Activated naive CD8-positive, alpha-beta T cell treated with anti-CD3 and anti-CD28 coated beads for 36 hours (primary cell): ENCODE measurements at regions not wholly inside any gene's neighbourhood (a gene's known extent, or its start where the extent isn't known, plus 50 kb on each side); places are given as distances from the start of the nearest gene placed in this dataset.
"Not testable (repeated sequence)": the region's sequence is repeated elsewhere in the genome, so short reads cannot be mapped to it uniquely, and the experiment has no call there.

Experiments
- DNase-seq: peaks from one replicate; pipeline ENCODE4 v3.0.0; 2021
- H3K27ac Mint-ChIP-seq: one replicate; pipeline ENCODE4 v1.8.0; 2022; ENCODE audit warnings: mild to moderate bottlenecking, moderate library complexity, mixed read lengths
- H3K27me3 Mint-ChIP-seq: one replicate; pipeline ENCODE4 v1.8.0; 2022; ENCODE audit warnings: mild to moderate bottlenecking, mixed read lengths
- H3K36me3 Mint-ChIP-seq: one replicate; pipeline ENCODE4 v1.8.0; 2021; ENCODE audit warnings: mild to moderate bottlenecking, mixed read lengths
- H3K4me1 Mint-ChIP-seq: one replicate; pipeline ENCODE4 v1.8.0; 2021; ENCODE audit warnings: mixed read lengths
- H3K4me3 Mint-ChIP-seq: one replicate; pipeline ENCODE4 v1.8.0; 2022; ENCODE audit warnings: mild to moderate bottlenecking, moderate library complexity, mixed read lengths
- H3K9me3 Mint-ChIP-seq: one replicate; pipeline ENCODE4 v1.8.0; 2022; ENCODE audit warnings: mixed read lengths

DNA sequence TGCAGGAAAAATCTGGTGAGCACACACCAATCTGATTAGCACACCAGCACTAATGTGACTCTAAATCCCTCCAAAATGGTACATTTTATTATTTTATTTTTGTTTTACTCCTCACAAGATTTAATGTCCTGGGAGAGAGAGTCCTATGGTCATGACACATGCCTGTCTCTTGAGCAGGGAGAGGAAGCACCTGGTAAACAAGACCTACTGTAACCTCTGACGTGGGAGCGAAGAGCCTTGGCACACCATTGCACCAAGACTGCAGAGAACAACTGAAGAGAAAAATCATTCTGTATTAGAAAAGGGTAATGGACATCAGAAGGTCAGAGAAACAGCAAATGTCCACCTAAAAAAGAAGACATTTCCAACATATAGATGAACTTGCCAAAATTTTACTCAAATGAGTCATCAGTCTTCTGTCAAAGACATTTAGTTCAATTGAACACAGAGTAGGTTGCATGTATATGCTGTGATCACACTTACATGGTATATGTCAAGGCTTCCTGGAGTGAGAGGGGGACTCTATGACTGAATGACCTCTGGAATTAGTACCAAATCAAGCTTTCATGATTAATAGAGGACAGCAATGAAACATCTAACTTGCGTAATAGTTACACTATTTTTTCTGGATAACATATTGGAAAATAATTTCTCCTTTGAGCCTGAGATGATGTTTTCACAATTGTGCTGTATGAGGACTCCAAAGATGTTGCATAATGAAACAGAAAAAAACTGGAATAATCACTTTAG is 186.9 kb upstream of the FLRT2 start:
- no peaks in the 10 kb centered on the region for H3K4me1 Mint-ChIP-seq
- no peaks in the 10 kb centered on the region for H3K36me3 Mint-ChIP-seq
- no peak for DNase-seq
- no peaks in the 10 kb centered on the region for H3K27me3 Mint-ChIP-seq
- no peaks in the 10 kb centered on the region for H3K9me3 Mint-ChIP-seq
- no peak overlapping the region for H3K27ac Mint-ChIP-seq
- no peak overlapping the region for H3K4me3 Mint-ChIP-seq

DNA sequence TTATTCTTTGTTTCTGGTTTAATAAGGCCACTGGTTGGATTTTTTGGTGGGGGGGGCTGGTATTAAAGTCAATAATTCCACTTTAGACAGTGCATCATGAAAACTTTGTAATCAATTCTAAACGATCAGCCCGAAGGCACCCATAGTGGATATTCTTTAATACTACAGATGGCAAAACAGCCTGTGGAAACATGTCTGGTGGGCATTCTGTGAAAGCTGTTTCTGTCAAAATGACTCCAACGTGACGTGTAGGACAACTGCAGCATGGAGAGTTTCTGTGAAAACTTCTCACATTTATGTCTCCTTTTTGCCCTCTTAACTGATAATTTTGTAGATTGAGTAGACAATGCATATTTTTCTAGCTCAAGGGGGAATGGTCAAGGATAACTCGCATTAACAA is 185.8 kb upstream of the FLRT2 start:
- no peaks in the 10 kb centered on the region for H3K36me3 Mint-ChIP-seq
- H3K27ac Mint-ChIP-seq = no peak overlapping the region
- no peaks in the 10 kb centered on the region for H3K4me1 Mint-ChIP-seq
- no peak for DNase-seq
- no peaks in the 10 kb centered on the region for H3K9me3 Mint-ChIP-seq
- no peaks in the 10 kb centered on the region for H3K27me3 Mint-ChIP-seq
- H3K4me3 Mint-ChIP-seq = no peak overlapping the region

DNA sequence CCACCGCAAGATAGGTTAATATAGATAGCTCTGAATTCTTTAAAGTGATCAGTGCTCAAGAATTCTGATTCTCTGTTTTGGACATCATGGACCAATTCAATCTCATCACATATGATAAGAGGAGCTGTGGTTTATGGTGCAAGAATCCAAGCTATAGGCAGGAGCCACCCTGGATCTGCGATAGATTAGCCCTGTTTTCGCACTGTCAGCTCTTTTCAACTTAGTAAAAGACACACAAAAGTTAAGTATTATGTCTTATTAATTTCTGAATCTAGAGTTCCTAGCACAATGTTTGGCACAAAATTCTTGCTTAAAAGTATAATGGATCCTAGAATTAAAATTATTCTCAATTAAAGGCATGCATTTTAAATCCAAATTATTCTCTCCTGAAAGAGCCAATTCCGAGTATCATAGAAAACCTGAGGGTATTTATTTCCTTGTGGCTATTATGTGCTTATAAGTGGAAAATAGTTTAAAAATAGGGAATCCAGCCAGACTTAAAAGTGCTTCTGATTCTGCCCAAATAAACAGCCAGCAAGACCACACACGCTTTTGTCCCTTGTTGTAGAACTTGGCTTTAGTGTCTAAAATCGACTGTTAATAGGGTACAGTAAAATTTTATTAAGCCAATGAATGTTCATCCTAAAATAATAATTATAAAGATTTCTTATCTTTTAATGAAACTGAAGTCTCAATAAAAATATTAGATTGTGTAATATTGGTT is 184.9 kb upstream of the FLRT2 start:
- H3K27ac Mint-ChIP-seq = no peak overlapping the region
- no peak overlapping the region for H3K4me3 Mint-ChIP-seq
- DNase-seq = no peak
- no peaks in the 10 kb centered on the region for H3K36me3 Mint-ChIP-seq
- no peaks in the 10 kb centered on the region for H3K4me1 Mint-ChIP-seq
- H3K9me3 Mint-ChIP-seq = no peaks in the 10 kb centered on the region
- no peaks in the 10 kb centered on the region for H3K27me3 Mint-ChIP-seq

DNA sequence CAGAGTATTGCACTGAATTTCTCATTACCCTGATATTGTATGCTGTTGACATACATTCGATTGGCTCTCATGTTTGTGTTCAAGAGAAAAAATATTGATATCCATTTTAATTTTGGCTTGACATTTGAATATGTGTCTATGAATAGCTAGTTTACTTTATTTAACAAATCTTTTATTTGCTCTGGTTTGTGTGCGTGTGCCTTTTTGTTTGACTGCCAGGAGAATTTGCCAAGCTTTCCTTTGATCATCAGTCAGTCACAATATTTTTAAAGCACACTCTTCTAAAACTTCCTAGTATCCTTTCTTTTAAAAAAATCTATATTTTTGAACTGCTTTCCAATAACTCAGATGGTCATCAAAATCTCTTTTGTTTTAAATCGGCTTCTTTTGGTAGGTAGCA is 179.3 kb upstream of the FLRT2 start:
- Mint-ChIP-seq H3K4me3 (no peak overlapping the region), H3K27ac (no peak overlapping the region), H3K36me3 (no peaks in the 10 kb centered on the region), H3K4me1 (no peaks in the 10 kb centered on the region), H3K9me3 (peaks cover 7% of the 10 kb centered on the region), H3K27me3 (no peaks in the 10 kb centered on the region)
- DNase-seq = no peak

DNA sequence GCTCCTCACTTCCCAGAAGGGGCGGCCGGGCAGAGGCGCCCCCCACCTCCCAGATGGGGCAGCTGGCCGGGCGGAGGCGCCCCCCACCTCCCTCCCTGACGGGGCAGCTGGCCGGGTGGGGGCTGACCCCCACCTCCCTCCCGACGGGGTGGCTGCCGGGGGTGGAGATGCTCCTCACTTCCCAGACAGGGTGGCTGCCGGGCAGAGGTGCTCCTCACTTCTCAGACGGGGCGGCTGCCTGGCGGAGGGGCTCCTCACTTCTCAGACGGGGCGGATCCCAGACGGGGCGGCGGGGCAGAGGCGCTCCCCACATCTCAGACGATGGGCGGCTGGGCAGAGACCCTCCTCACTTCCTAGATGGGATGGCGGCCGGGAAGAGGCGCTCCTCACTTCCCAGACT is 177.4 kb upstream of the FLRT2 start:
- not testable (repeated sequence) for DNase-seq, H3K4me3 Mint-ChIP-seq, H3K9me3 Mint-ChIP-seq, H3K27ac Mint-ChIP-seq, H3K27me3 Mint-ChIP-seq, H3K4me1 Mint-ChIP-seq, H3K36me3 Mint-ChIP-seq

DNA sequence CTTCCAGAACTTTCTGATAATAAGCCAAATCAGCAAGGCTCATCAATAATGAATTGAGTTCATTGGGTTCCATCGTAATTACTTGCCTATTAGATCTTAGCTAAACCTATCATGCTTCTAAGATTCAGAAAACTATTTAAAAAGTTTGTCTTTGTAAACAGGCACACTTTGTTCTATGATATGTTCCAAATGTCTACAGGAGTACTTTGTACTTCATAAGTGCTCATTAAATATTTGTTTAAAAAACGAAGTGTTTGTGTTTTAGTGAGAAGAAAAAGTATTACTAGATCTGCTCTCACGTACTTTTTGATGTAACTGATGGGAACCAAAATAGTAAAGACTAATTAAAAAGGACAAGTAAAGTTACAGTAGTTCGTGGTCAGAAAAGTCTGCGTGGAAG is 172.8 kb upstream of the FLRT2 start:
- no peak for DNase-seq
- Mint-ChIP-seq H3K9me3 (peaks cover 7% of the 10 kb centered on the region), H3K4me1 (no peaks in the 10 kb centered on the region), H3K27me3 (no peaks in the 10 kb centered on the region), H3K36me3 (no peaks in the 10 kb centered on the region), H3K4me3 (no peak overlapping the region), H3K27ac (no peak overlapping the region)

DNA sequence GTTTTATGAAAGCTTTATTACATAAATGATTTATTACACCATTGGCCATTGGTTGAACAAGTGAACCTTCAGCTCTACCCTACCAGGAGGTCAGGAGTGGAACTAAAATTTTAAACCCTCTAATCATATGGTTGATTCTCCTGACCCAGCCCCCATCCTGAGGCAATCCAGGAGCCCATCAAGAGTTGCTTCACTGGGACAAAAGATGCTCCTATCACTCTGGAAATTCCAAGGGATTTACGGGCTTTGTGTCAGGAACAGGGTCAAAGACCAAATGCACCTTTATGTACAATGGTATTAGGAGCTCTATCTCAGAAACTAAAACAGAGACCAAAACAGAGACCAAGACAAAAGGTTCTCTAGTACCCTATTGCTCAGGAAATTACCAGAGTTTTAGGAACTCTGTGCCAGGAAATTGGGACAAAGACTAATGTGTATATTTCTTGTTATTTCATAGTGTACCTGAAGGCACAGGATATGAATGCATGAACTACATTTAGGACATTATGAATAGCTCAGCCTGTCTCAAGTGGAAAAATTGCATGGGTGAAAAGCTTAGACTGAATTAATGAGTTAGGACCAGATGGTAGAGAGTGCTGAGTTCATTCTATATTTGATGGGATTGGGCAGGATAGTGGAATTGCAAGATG is 171.7 kb upstream of the FLRT2 start:
- H3K27me3 Mint-ChIP-seq = no peaks in the 10 kb centered on the region
- H3K4me1 Mint-ChIP-seq = no peaks in the 10 kb centered on the region

DNA sequence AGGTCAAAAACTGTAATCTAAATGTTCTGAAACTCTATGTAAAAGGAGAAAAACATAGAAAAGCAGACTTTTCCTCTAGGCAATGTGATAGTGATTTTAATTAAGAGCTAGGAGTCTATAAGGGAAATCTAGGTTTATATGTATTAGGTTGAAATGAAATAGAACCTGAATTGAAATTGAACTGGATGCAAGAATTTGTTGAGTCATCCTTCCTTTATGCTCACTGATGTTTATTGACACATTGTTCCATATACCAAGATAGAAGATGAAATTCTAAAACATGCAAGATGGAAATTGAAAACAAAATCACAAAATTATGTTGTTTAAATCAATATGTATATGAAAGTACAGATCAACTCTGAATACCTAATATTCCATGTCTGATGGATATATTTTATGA is 170.4 kb upstream of the FLRT2 start:
- Mint-ChIP-seq H3K36me3 (no peaks in the 10 kb centered on the region), H3K4me3 (no peak overlapping the region), H3K27ac (no peak overlapping the region), H3K9me3 (no peaks in the 10 kb centered on the region), H3K27me3 (no peaks in the 10 kb centered on the region), H3K4me1 (no peaks in the 10 kb centered on the region)
- DNase-seq = no peak

More for the DNA sequence above, 171.7 kb upstream of the FLRT2 start:
- Mint-ChIP-seq H3K36me3 (no peaks in the 10 kb centered on the region), H3K27ac (no peak overlapping the region), H3K4me3 (no peak overlapping the region), H3K9me3 (peaks cover 5% of the 10 kb centered on the region)
- DNase-seq = no peak

DNA sequence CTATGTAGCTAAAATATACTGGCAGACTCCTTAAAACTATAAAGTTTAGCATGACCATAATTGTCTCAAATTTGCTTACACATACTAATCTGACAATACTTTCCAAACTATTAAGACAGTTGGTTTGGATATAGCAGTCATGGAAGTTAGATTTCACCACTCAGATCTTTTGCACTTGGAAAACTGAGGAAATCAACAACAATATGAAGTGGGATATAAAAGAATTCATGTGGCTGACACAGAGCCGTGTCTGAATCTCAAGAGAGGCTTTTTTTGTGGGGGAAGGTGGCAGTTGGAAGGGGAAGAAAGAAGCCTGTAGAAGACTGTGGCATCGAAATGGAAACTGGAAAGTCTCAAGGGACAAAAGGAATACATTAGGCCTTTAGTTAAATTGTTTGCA is 166.6 kb upstream of the FLRT2 start:
- H3K4me1 Mint-ChIP-seq = no peaks in the 10 kb centered on the region
- H3K9me3 Mint-ChIP-seq = peaks cover 4% of the 10 kb centered on the region
- no peak for DNase-seq
- H3K36me3 Mint-ChIP-seq = no peaks in the 10 kb centered on the region
- H3K4me3 Mint-ChIP-seq = no peak overlapping the region
- H3K27me3 Mint-ChIP-seq = no peaks in the 10 kb centered on the region
- no peak overlapping the region for H3K27ac Mint-ChIP-seq

DNA sequence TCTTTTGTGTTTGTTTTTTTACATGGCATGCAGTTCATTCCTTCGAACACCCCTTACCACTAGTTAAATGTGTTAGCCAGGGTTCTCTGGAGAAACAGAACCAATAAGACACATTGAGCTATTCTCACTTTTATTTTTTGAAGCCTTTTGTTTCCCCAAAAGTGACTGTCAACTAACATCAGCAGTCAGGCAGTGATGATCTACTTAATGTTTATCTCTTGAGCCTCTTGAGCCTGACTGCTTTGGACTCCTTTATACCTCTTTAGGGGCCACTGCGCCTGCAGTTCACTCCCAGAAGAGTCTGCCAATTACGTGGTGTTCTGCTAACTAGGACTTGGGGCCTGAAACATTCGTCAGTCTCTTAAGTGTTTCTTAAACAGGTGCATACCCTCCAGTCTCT is 163.7 kb upstream of the FLRT2 start:
- Mint-ChIP-seq H3K27me3 (no peaks in the 10 kb centered on the region), H3K27ac (no peak overlapping the region), H3K4me3 (no peak overlapping the region), H3K36me3 (no peaks in the 10 kb centered on the region), H3K4me1 (no peaks in the 10 kb centered on the region), H3K9me3 (peaks cover 9% of the 10 kb centered on the region)
- no peak for DNase-seq

DNA sequence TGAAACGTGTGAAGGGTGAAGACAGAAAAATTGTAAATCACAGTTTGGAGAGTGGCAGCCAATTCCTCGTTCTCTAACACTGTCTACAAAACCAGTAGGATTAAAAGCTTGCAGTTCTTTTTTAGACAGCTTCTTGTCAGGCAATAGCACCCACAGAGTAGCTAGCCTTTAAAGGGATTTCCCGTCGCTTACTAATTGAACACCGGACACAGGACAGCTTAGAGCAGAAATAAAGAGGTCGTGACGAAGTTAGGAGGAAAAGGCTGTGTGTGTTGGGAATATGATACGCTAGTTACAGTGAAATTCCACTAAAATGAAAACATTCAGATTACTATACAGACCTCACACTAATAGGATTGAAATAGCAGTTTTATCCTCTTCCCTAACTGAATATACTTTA is 149.1 kb upstream of the FLRT2 start:
- Mint-ChIP-seq H3K36me3 (no peaks in the 10 kb centered on the region), H3K9me3 (no peaks in the 10 kb centered on the region), H3K4me1 (no peaks in the 10 kb centered on the region), H3K4me3 (no peak overlapping the region), H3K27me3 (no peaks in the 10 kb centered on the region), H3K27ac (no peak overlapping the region)
- DNase-seq = no peak

DNA sequence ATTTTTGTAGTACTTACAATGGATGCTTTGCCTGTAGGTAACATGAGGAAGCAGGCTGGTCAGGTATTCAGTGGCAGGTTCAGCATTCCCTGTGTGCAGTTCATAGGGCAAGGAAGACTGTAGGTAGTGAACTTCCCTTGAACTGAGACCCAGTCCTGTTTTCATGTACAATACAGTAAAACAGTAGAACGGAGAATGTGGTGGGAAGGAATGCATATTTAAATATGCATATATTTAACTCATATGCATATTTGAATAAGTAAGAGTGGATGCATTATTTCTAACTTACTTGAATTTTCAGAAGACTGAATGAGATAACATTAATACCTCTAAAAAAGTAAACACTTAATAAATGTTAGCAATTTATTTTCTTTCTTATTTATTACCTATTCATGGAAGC is 147.6 kb upstream of the FLRT2 start:
- H3K27ac Mint-ChIP-seq = no peak overlapping the region
- no peak for DNase-seq
- no peaks in the 10 kb centered on the region for H3K36me3 Mint-ChIP-seq
- no peaks in the 10 kb centered on the region for H3K27me3 Mint-ChIP-seq
- H3K4me3 Mint-ChIP-seq = no peak overlapping the region
- no peaks in the 10 kb centered on the region for H3K9me3 Mint-ChIP-seq
- H3K4me1 Mint-ChIP-seq = no peaks in the 10 kb centered on the region

DNA sequence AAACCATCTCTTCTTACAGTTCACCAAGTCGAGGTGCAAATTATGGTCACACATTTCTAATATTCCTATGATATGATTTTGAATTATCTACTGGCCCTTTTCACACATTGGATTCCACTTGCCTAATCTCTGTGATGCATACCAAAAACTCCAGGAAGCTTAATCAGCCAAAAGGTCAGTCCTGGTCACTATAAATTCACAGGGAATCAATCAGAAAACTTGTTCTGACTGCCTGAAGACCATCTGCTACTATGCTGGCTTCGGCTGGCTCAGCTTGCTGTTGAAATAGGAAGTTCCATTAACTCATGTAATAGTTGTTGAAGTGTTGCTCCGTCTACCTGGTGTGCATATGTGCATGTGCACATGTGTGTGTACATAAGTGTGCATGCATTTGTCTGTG is 142.8 kb upstream of the FLRT2 start:
- DNase-seq = no peak
- Mint-ChIP-seq H3K4me1 (no peaks in the 10 kb centered on the region), H3K4me3 (no peak overlapping the region), H3K27me3 (no peaks in the 10 kb centered on the region), H3K27ac (no peak overlapping the region), H3K36me3 (no peaks in the 10 kb centered on the region), H3K9me3 (no peaks in the 10 kb centered on the region)

DNA sequence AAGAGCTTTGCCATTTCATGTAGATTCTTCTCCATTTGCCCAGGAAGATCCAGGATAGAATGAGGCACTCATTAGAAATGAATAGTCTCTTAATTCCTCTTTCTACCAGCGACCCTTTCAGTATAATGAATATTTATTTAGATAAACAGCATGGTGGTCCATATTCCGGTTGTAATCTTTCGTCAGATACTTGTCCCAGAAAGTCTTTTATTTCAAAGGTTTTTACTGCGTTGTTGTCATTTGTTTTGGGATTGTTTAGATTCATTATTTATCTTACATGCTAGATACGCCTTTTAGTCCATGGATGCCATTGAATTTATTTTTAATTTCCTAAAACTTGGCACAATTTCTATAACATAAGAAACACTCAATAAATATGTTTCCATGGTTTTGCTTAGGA is 139.7 kb upstream of the FLRT2 start:
- H3K9me3 Mint-ChIP-seq = no peaks in the 10 kb centered on the region

DNA sequence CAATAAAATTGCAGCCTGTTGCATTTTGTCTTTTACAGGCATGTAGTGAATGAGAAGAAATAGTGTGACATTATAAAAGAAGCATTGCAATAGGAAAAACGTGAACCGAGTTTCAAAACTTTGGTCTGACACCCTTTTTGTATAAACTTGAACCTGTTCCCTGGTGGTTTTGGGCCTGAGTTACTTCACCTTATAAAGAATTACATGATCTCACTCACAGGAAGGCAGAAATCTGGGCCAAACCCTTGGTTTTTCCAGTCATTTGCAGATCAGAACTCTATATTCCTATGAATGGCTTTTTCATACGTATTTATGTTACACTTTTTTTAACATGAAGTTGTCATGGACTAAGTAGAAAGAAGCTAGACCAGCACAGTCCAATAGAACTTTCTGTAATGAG is 138.5 kb upstream of the FLRT2 start:
- no peak overlapping the region for H3K4me3 Mint-ChIP-seq
- H3K36me3 Mint-ChIP-seq = no peaks in the 10 kb centered on the region
- H3K9me3 Mint-ChIP-seq = no peaks in the 10 kb centered on the region
- no peak overlapping the region for H3K27ac Mint-ChIP-seq
- no peaks in the 10 kb centered on the region for H3K4me1 Mint-ChIP-seq
- H3K27me3 Mint-ChIP-seq = no peaks in the 10 kb centered on the region
- DNase-seq = no peak

More for the DNA sequence above, 139.7 kb upstream of the FLRT2 start:
- H3K36me3 Mint-ChIP-seq = no peaks in the 10 kb centered on the region
- no peaks in the 10 kb centered on the region for H3K4me1 Mint-ChIP-seq
- H3K27ac Mint-ChIP-seq = no peak overlapping the region
- no peak overlapping the region for H3K4me3 Mint-ChIP-seq
- no peaks in the 10 kb centered on the region for H3K27me3 Mint-ChIP-seq
- DNase-seq = no peak

DNA sequence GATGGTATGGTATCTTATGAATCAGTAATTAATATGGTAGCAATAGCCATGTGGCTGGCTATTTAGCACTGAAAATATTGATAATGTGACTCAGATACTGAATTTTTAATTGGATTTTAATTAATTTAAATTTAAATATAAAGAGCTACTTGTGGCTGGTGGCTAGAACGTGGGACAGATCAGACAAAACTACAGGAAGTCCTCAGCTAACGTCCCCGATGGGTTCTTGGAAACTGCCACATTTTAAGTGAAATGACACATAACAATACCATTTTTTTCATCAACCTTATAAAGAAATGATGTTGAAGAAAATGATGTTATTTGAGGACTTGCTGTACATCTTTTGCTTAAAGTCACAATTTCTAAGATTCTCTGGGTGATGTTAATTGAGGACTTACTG is 138.1 kb upstream of the FLRT2 start:
- H3K4me3 Mint-ChIP-seq = no peak overlapping the region
- no peaks in the 10 kb centered on the region for H3K4me1 Mint-ChIP-seq
- H3K9me3 Mint-ChIP-seq = no peaks in the 10 kb centered on the region
- H3K27ac Mint-ChIP-seq = no peak overlapping the region
- no peaks in the 10 kb centered on the region for H3K36me3 Mint-ChIP-seq
- no peaks in the 10 kb centered on the region for H3K27me3 Mint-ChIP-seq
- peak; percentile 0 for DNase-seq
